Spleen (tissue), 11 donors: ENCODE measurements at regions not wholly inside any gene's neighbourhood (a gene's known extent, or its start where the extent isn't known, plus 50 kb on each side); places are given as distances from the start of the nearest gene placed in this dataset.
"Not testable (repeated sequence)": the region's sequence is repeated elsewhere in the genome, so short reads cannot be mapped to it uniquely, and the experiment has no call there.

Source experiments
- DNase-seq: peaks from one replicate; pipeline ENCODE4 v3.0.0-alpha.2; 2020
- H3K27ac ChIP-seq, 8 donors: fragments of 200-600 bp; sonication (generic) in 7 of 8; 1 replicate in 4 of 8; 2 replicates in 4 of 8; pipeline versions ENCODE4 v1.5.0 to v1.8.0; 2016 to 2021; ENCODE audit warnings: inconsistent platforms in 4 of 8, mild to moderate bottlenecking in 4 of 8, moderate library complexity in 1 of 8
- H3K27me3 ChIP-seq, 7 donors: fragments of 200-600 bp; sonication (generic) in 6 of 7; replicated peaks in 1 of 7; 1 replicate in 4 of 7; 2 replicates in 3 of 7; pipeline versions ENCODE4 v1.5.0 to v1.8.0; 2016 to 2021; ENCODE audit warnings: inconsistent platforms in 3 of 7, mild to moderate bottlenecking in 1 of 7
- H3K36me3 ChIP-seq, 6 donors: fragments of 200-600 bp; sonication (generic) in 5 of 6; 1 replicate in 4 of 6; 2 replicates in 2 of 6; pipeline versions ENCODE4 v1.5.0 to v1.8.0; 2016 to 2021; ENCODE audit warnings: inconsistent platforms in 2 of 6
- H3K4me1 ChIP-seq, 6 donors: fragments of 200-600 bp; sonication (generic) in 5 of 6; 1 replicate in 3 of 6; 2 replicates in 3 of 6; pipeline versions ENCODE4 v1.5.0 to v1.8.0; 2016 to 2021; ENCODE audit warnings: inconsistent platforms in 3 of 6
- H3K4me3 ChIP-seq, 8 donors: fragments of 200-600 bp; sonication (generic) in 7 of 8; 1 replicate in 4 of 8; 2 replicates in 4 of 8; pipeline versions ENCODE4 v1.5.0 to v1.8.0; 2016 to 2021; ENCODE audit warnings: inconsistent platforms in 4 of 8, mild to moderate bottlenecking in 4 of 8, moderate library complexity in 2 of 8
- H3K9me3 ChIP-seq, 8 donors: fragments of 200-600 bp; sonication (generic) in 7 of 8; 1 replicate in 4 of 8; 2 replicates in 4 of 8; pipeline versions ENCODE4 v1.5.0 to v1.8.0; 2016 to 2021; ENCODE audit warnings: inconsistent platforms in 4 of 8
- CTCF ChIP-seq, 11 experiments: fragments of 200-600 bp in 7 of 11; fragments of 450-650 bp in 4 of 11; sonication (generic) in 4 of 11; IDR thresholded peaks in 8 of 11; conservative IDR thresholded peaks in 3 of 11; 1 replicate in 7 of 11; 2 replicates in 4 of 11; pipeline versions ENCODE4 v1.4.0 to v1.8.0; 2016 to 2021; ENCODE audit warnings: antibody characterized with exemption in 11 of 11, inconsistent platforms in 4 of 11, mild to moderate bottlenecking in 1 of 11
- POLR2A ChIP-seq, 3 donors: fragments of 450-650 bp; IDR thresholded peaks; one replicate each; pipeline ENCODE4 v1.5.1; 2017; ENCODE audit warnings: antibody characterized with exemption in 3 of 3, mild to moderate bottlenecking in 1 of 3
- POLR2AphosphoS5 ChIP-seq, 3 donors: sonication (generic); formaldehyde crosslinking; IDR thresholded peaks; one replicate each; pipeline ENCODE4 v1.5.1; 2017; ENCODE audit warnings: antibody characterized with exemption in 3 of 3
- WGBS, 5 donors: extraction: QIAGEN DNeasy Blood & Tissue Kit in 3 of 5; methylation state at CpG; one replicate each; pipeline versions ENCODE4 v1.1.5 to v1.1.7; 2013 to 2018; 5-methylcytosine and 5-hydroxymethylcytosine counted together
- intact Hi-C: fragments of 100-400 bp; cut with DNase I; formaldehyde crosslinking; loops from one replicate; pipeline ENCODE4 v1.15.0; 2023; ENCODE audit warnings: low total_unique reads
- donor health status: healthy with polysubstance abuse.
- donor health status: DM: no; HTN: no; CAD: no; lungs with moderate emphysema.
- donor health status: DM: no; HTN: no; CAD: no.
- donor health status: Bipolar disorder and iron deficiency.
- donor health status: healthy.
- donor health status: DM: no; HTN: no; CAD: no.
- donor health status: DM: yes; HTN: yes; CAD: no.

GRCh38 chr12:124140944-124141486, 153.9 kb upstream of the RFLNA start:
- intact Hi-C loops: no loop called here
- TF ChIP-seq POLR2AphosphoS5 (IDR thresholded peaks at IDR 0.05): no peak
- TF ChIP-seq POLR2A (IDR thresholded peaks at IDR 0.05): no peak
- TF ChIP-seq CTCF (IDR thresholded peaks at IDR 0.05 in 8 of 11, conservative IDR thresholded peaks at IDR 0.05 in 3 of 11): no peak
- 32 to 38% (median 33%) methylated on average over 7 of the region's 7 CpGs for WGBS, 5 donors

DNA sequence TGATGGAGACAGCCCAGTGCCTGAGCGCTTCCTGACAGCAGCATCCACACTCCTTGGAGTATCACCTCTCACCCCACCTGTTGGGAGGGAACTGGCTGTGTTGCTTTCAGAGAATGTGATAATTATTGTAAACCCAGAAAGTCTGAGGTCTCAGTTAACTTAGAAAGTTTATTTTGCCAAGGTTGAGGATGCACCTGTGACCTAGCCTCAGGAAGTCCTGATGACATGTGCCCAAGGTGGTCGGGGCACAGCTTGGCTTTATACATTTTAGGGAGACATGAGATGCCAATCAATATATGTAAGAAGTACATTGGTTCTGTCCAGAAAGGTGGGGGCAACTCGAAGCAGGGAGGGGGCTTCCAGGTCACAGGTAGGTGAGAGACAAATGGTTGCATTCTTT, 153.3 kb upstream of the RFLNA start:
- DNase-seq, intact Hi-C loops, H3K36me3 ChIP-seq, H3K27ac ChIP-seq, H3K4me1 ChIP-seq, H3K4me3 ChIP-seq: not testable (repeated sequence)
- Histone ChIP-seq H3K27me3 (peaks cover 0 to 15% (median 0%) of the 10 kb centered on the region in 7 donors), H3K9me3 (peaks cover 0 to 42% (median 29%) of the 10 kb centered on the region in 8 donors)
- 36 to 51% (median 40%) methylated on average over 3 of the region's 3 CpGs for WGBS, 5 donors

More at GRCh38 chr12:124140944-124141486, 153.9 kb upstream of the RFLNA start:
- Histone ChIP-seq H3K27me3 (peaks cover 0 to 15% (median 0%) of the 10 kb centered on the region in 7 donors), H3K36me3 (no peaks in the 10 kb centered on the region), H3K4me3 (no peak overlapping the region), H3K27ac (no peak overlapping the region), H3K9me3 (peaks cover 0 to 42% (median 29%) of the 10 kb centered on the region in 8 donors), H3K4me1 (no peaks in the 10 kb centered on the region)
- no peak for DNase-seq

GRCh38 chr12:124142395-124143035, 152.4 kb upstream of the RFLNA start:
- peaks cover 0 to 15% (median 0%) of the 10 kb centered on the region in 7 donors for H3K27me3 ChIP-seq
- no peaks in the 10 kb centered on the region for H3K4me1 ChIP-seq
- H3K4me3 ChIP-seq: no peak overlapping the region
- no peaks in the 10 kb centered on the region for H3K36me3 ChIP-seq
- intact Hi-C loops: no loop called here
- H3K27ac ChIP-seq: no peak overlapping the region
- 86 to 93% (median 90%) methylated on average over 8 of the region's 8 CpGs for WGBS, 5 donors
- TF ChIP-seq POLR2AphosphoS5 (IDR thresholded peaks at IDR 0.05) (no peak), CTCF (IDR thresholded peaks at IDR 0.05 in 8 of 11, conservative IDR thresholded peaks at IDR 0.05 in 3 of 11) (no peak), POLR2A (IDR thresholded peaks at IDR 0.05) (no peak)
- DNase-seq: no peak
- H3K9me3 ChIP-seq: peaks cover 0 to 35% (median 22%) of the 10 kb centered on the region in 8 donors

- no peak for DNase-seq
- 87 to 95% (median 94%) methylated on average over 5 of the region's 5 CpGs for WGBS, 5 donors
- H3K9me3 ChIP-seq: peaks cover 0 to 24% (median 15%) of the 10 kb centered on the region in 8 donors
- H3K4me1 ChIP-seq: no peaks in the 10 kb centered on the region
- no peak overlapping the region for H3K4me3 ChIP-seq
- no peaks in the 10 kb centered on the region for H3K36me3 ChIP-seq
- H3K27me3 ChIP-seq: peaks cover 0 to 15% (median 0%) of the 10 kb centered on the region in 7 donors
- TF ChIP-seq CTCF (IDR thresholded peaks at IDR 0.05 in 8 of 11, conservative IDR thresholded peaks at IDR 0.05 in 3 of 11) (no peak), POLR2A (IDR thresholded peaks at IDR 0.05) (no peak), POLR2AphosphoS5 (IDR thresholded peaks at IDR 0.05) (no peak)
- no peak overlapping the region for H3K27ac ChIP-seq
- intact Hi-C loops: no loop called here
Observed at GRCh38 chr12:124143726-124144125, 151.2 kb upstream of the RFLNA start.
